Adipose tissue (tissue), 3 donors: ENCODE measurements at regions not wholly inside any gene's neighbourhood (a gene's known extent, or its start where the extent isn't known, plus 50 kb on each side); places are given as distances from the start of the nearest gene placed in this dataset.

Source experiments
- H3K27ac ChIP-seq: one replicate; pipeline ENCODE4 v1.5.1; 2013; ENCODE audit warnings: low read depth, low read length
- WGBS, 3 donors: extraction: QIAGEN DNeasy Blood & Tissue Kit; methylation state at CpG; one replicate each; pipeline ENCODE4 v1.1.7; 2013; 5-methylcytosine and 5-hydroxymethylcytosine counted together
- donor health status: healthy with polysubstance abuse.
- donor health status: Bipolar disorder and iron deficiency.
- donor health status: healthy.

DNA sequence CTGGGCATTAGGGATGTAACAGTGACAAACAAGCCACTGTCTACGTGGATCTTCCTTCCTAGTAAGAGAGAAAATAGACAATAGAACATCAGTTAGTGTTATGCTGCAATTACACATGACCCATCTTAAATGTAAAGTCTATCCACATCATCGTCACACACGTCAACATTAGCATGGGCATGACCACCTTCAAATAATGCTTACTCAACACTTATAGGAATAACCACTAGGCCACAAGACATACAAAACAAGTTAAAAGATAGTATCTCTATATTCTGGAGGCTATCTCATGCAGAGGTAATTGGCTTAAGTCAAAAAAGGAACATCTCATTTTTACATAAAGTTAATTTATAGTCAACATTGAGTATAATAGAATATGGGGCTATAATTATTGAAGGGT lies 156.5 kb downstream of the MOXD1 start:
- 92 to 98% (median 96%) methylated on average over 3 of the region's 3 CpGs for WGBS, 3 donors
- no peak overlapping the region for H3K27ac ChIP-seq

DNA sequence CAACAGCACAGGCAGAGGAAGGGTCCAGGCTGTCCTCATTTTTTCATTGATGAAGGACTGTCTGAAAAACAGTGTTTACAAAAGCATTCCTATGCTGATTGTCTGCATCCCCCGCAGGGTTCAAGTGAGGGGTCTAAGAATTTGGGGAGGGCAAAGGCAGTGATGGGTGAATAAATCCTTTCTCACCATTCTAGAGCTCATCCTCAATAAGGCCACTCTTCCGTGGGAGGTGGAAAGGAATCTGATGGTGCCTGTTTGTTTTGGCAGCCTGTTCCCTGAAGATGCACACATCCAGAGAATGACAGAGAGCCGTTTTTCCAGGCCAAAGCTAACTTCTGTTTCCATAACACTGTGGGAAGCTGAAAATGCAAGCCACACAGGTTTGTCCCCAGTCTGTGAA lies 164.5 kb downstream of the MOXD1 start:
- H3K27ac ChIP-seq: no peak overlapping the region
- WGBS, 3 donors: 31 to 44% (median 40%) methylated on average over 3 of the region's 3 CpGs

GRCh38 chr6:132236281-132236680 lies 165.0 kb downstream of the MOXD1 start:
- WGBS, 3 donors: 73 to 76% (median 74%) methylated on average over 1 of the region's 1 CpG
- H3K27ac ChIP-seq: no peak overlapping the region

- WGBS, 3 donors: 63 to 84% (median 78%) methylated on average over 2 of the region's 2 CpGs
- H3K27ac ChIP-seq: no peak overlapping the region
Observed at GRCh38 chr6:132235596-132236280, 165.5 kb downstream of the MOXD1 start.

- H3K27ac ChIP-seq: no peak overlapping the region
- 87 to 96% (median 96%) methylated on average over 2 of the region's 2 CpGs for WGBS, 3 donors
Observed at GRCh38 chr6:132234356-132234755, 166.9 kb downstream of the MOXD1 start.

DNA sequence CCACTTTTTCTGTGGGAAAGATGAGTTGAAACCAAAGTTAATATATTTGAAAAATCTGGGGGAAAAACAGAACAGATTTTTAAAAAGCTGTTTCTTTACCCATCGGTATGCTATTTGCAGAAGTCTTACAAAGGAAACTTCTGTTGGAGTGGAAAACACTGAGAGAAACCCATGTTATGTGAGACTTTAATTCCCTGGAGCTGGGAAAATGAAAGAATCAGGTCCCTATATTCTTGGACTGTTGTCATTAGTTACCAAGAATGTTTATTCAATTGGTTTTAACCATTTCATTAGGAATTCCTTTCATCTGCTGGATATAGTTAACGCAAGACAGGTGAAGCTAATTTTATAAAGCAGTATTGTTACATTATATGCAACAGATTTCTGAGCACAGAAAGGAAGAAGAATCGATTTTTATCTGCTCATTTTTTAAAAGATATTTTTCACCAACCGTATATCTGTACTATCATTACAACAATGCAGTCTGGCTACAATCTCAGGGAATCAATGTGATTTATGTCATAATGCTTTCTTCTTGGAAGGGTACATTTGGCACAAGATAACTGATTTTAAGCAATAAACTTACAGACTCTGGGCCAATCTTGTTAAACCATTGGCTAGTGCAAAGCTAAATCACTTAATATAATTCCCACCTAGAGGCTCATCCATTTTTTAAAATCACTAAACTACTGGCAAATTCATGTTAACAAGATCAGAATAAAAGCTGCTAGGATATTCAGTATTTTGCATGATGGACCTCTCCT lies 170.0 kb downstream of the MOXD1 start:
- 63 to 79% (median 74%) methylated on average over 4 of the region's 4 CpGs for WGBS, 3 donors
- H3K27ac ChIP-seq: no peak overlapping the region

- no peak overlapping the region for H3K27ac ChIP-seq
- 68 to 98% (median 88%) methylated on average over 1 of the region's 1 CpG for WGBS, 3 donors
Observed at GRCh38 chr6:132228894-132229293, 172.4 kb downstream of the MOXD1 start.

GRCh38 chr6:132227904-132228303 lies 173.4 kb downstream of the MOXD1 start:
- no peak overlapping the region for H3K27ac ChIP-seq

DNA sequence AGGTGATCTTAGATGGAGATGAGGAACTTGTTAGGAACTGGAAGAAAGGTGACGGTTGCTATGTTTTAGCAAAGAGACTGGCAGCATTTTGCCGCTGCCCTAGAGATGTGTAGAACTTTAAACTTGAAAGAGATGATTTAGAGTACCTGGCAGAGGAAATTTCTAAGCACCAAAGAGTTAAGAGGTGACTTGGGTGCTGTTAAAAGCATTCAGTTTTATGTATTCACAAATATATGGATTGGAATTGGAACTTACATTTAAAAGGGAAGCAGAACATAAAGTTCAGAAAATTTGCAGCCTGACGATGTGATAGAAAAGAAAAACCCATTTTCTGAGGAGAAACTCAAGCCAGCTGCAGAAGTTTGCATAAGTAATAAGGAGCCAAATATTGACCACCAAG lies 176.3 kb downstream of the MOXD1 start:
- no peak overlapping the region for H3K27ac ChIP-seq
- 61 to 66% (median 62%) methylated on average over 3 of the region's 3 CpGs for WGBS, 3 donors

- 29 to 54% (median 52%) methylated on average over 1 of the region's 1 CpG for WGBS, 3 donors
- no peak overlapping the region for H3K27ac ChIP-seq
Observed at GRCh38 chr6:132220800-132221199, 180.5 kb downstream of the MOXD1 start.

GRCh38 chr6:132219901-132220300 lies 181.4 kb downstream of the MOXD1 start:
- WGBS, 3 donors: 85 to 98% (median 87%) methylated on average over 1 of the region's 1 CpG
- no peak overlapping the region for H3K27ac ChIP-seq

- H3K27ac ChIP-seq: no peak overlapping the region
Observed at GRCh38 chr6:132218059-132218696, 183.1 kb downstream of the MOXD1 start.

DNA sequence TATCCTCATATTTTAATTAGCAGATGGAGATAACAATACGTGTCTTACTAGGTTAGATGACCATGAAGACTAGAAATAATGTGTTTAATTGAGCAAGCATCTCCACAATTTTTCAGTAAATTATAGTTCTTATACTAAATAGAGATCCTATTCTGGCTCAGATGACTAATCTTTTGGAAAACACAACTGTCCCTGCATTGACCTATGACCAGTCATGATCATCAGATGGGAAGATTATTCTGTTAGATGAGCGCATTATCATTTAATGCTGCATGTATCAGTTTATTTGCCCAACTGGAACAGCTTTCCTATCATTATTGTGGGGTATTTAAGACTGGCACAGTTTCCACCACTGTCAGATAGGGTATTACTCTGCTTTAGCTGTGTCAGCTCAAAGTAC lies 185.5 kb downstream of the MOXD1 start:
- no peak overlapping the region for H3K27ac ChIP-seq
- WGBS, 3 donors: 71 to 84% (median 78%) methylated on average over 2 of the region's 2 CpGs

More at GRCh38 chr6:132218059-132218696, 183.1 kb downstream of the MOXD1 start:
- 30 to 43% (median 40%) methylated on average over 5 of the region's 5 CpGs for WGBS, 3 donors

GRCh38 chr6:132214716-132215115 lies 186.6 kb downstream of the MOXD1 start:
- WGBS, 3 donors: 57 to 62% (median 62%) methylated on average over 2 of the region's 2 CpGs
- no peak overlapping the region for H3K27ac ChIP-seq

- WGBS, 3 donors: 51 to 82% (median 63%) methylated on average over 4 of the region's 4 CpGs
- H3K27ac ChIP-seq: no peak overlapping the region
Observed at GRCh38 chr6:132213732-132214131, 187.5 kb downstream of the MOXD1 start.

- WGBS, 3 donors: 46 to 85% (median 82%) methylated on average over 4 of the region's 4 CpGs
- no peak overlapping the region for H3K27ac ChIP-seq
Observed at GRCh38 chr6:132213191-132213590, 188.1 kb downstream of the MOXD1 start.

- H3K27ac ChIP-seq: no peak overlapping the region
- 67 to 87% (median 87%) methylated on average over 3 of the region's 3 CpGs for WGBS, 3 donors
Observed at GRCh38 chr6:132210886-132211563, 190.2 kb downstream of the MOXD1 start.

GRCh38 chr6:132209351-132209750 lies 191.9 kb downstream of the MOXD1 start:
- no peak overlapping the region for H3K27ac ChIP-seq
- WGBS, 3 donors: 88 to 93% (median 90%) methylated on average over 1 of the region's 1 CpG

- H3K27ac ChIP-seq: no peak overlapping the region
- 82 to 85% (median 82%) methylated on average over 3 of the region's 3 CpGs for WGBS, 3 donors
Observed at GRCh38 chr6:132207991-132208390, 193.3 kb downstream of the MOXD1 start.
